Suppressor macrophage treated with lipopolysaccharide for 4 hours (primary cell): ENCODE measurements at regions not wholly inside any gene's neighbourhood (a gene's known extent, or its start where the extent isn't known, plus 50 kb on each side); places are given as distances from the start of the nearest gene placed in this dataset.

Experiments
- DNase-seq: peaks from one replicate; pipeline ENCODE4 v3.0.0-alpha.2; 2020

- DNase-seq, result no peak
These were observed 66.6 kb upstream of the IGFBP3 start for GRCh38 chr7:45987521-45988290.

- DNase-seq, result no peak
These were observed 65.6 kb upstream of the IGFBP3 start for GRCh38 chr7:45986355-45987298.

DNA sequence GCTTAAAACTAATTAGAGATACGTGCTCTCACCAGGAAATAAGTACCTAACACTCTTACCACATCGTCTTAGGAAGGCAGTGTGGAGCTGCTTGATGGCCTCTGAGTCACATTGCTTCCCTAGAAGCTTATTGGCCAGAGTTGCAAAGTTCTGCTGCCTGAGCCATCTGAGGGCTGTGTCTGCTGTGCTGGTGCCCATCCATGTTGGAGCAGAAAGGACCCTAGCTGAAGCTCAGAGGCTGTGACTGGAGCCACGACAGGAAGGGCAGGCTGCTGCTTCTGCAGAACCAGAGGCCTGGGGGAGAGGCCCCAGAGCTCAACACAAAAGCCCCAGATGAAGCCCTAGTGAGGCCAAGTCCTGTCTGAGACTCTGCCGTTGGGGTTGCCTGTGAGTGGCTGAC, 64.8 kb upstream of the IGFBP3 start:
- no peak for DNase-seq

- DNase-seq, result no peak
These were observed 63.6 kb upstream of the IGFBP3 start for GRCh38 chr7:45984386-45985295.

GRCh38 chr7:45983720-45984255, 62.7 kb upstream of the IGFBP3 start:
- DNase-seq, result no peak

- DNase-seq, result no peak
These were observed 62.0 kb upstream of the IGFBP3 start for GRCh38 chr7:45982907-45983719.

DNA sequence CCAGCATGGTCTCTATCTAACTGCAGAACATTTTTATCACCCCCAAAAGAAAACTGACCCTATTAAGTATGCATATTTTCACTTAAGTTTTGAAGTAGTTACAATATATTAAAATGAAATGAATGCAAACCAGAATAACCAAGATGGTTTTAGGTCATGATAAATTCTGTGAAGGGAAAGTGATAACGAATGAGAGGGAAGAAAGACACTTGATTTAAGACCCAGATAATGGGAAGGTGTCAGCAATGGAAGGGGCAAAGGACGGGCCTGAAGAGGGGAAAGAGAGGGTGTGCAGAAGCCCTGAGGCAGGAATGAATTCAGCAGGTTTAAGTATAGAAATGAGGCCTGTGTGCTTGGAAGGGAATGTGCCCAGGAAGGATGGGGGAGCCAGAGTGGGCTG, 61.1 kb upstream of the IGFBP3 start:
- DNase-seq, result no peak

- DNase-seq, result no peak
These were observed 59.9 kb upstream of the IGFBP3 start for GRCh38 chr7:45980973-45981372.

GRCh38 chr7:45980181-45980905, 59.3 kb upstream of the IGFBP3 start:
- DNase-seq, result no peak

DNA sequence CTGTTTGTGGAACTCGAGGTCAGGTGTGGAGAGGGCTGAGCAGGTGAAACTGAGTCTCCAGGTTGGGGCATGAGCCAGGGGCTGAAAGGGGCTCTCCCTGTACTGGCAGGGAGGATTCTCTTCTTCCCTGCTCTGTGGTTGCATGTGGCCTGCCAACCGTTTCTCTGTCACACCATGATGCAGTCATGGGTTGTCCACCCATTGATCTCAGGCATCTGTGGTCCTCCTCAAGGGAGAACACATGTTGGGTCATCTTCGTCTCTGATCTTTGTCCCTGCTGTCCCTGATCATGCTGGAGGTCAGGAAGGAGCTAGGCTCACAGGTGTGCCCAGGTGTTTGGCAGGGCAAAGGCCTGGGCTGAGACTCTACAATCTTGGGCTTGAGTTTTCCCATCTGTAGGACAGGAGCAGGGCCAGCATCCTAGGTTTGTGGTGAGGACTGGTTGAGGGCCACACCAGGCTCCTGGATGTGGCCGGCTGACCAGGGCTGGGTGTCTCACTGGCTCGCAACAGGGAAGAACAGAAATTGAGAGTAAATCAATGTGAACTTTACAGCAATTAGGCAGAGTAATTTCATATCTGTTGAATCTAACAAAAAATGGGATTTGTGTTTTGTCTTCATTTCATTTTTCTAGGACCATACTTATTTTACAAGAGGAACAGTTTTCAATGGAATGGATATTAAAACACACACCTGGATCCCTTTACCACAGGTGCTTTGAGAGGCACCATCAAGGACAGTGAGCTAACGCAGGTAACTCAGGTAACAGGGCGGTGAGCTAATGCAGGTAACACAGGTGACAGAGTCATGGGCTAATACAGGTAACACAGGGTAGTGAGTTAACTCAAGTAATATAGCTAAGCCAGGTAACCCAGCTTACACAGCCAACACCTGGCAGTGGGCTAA, 58.5 kb upstream of the IGFBP3 start:
- no peak for DNase-seq

GRCh38 chr7:45978731-45979211, 57.7 kb upstream of the IGFBP3 start:
- no peak for DNase-seq

GRCh38 chr7:45978010-45978681, 57.1 kb upstream of the IGFBP3 start:
- no peak for DNase-seq

DNA sequence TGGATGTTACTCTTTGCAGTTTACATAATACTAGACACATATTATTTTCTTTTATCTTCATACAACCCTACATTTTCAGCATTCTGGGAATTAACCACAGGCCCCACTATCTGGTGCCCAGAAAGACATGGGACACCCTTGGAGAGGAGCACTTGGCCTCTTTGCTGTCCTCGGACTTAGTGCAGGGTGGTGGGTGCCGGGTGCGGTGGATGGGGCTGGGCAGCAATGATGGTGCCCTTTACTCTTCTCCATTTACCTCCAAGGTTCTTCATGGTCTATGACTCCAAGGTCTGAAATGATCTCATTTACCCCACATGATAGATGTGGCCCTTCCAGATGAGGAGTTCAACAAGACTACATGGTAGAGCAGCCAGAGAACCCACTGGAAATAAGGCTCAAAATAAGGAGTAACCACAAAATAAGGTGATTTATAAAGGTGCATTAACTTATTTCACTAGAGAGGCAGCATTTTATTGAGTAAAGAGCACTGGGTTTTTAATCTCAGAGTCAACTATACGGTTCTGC, 56.2 kb upstream of the IGFBP3 start:
- DNase-seq, result no peak

- DNase-seq, result no peak
These were observed 55.4 kb upstream of the IGFBP3 start for GRCh38 chr7:45976485-45976856.

DNA sequence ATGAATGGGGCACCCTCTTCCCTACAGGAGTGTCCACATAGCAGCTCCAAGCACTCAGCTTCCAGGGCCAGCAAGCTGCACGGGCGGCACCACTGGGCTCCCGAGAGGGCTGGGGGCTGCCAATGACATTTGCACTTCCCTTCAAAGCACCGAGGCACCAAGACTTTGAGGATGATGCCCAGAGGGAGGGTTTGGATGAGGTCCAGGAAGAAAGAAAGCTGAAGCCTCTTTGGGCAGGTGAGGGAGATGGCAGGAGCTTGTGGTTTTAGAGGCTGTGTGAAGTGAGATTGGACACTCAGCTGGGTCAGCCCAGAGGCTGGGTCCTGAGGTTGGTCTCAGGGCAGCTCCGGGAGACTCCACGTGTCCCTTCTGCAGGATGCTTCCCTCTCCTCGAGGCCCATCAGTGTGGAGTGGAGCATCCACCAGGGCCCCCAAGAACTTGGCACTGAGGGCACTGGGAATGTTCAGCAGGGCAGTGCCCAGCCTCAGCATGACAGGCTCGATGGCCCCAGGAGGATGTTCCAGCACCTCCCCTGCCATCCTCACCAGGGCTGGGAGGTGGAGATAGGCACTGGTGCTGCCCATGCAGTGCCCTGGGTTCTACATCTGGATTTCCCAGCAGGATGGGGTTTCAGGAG, 54.9 kb upstream of the IGFBP3 start:
- no peak for DNase-seq

GRCh38 chr7:45975367-45975766, 54.3 kb upstream of the IGFBP3 start:
- DNase-seq, result no peak

GRCh38 chr7:45974540-45975360, 53.7 kb upstream of the IGFBP3 start:
- DNase-seq, result no peak
